Adipocyte (in vitro differentiated cells): ENCODE measurements at regions not wholly inside any gene's neighbourhood (a gene's known extent, or its start where the extent isn't known, plus 50 kb on each side); places are given as distances from the start of the nearest gene placed in this dataset.
"Not testable (repeated sequence)": the region's sequence is repeated elsewhere in the genome, so short reads cannot be mapped to it uniquely, and the experiment has no call there.

Source experiments
- DNase-seq: peaks from one replicate; pipeline ENCODE4 v3.0.0-alpha.2; 2015; ENCODE audit warnings: low read depth
- H3K27me3 ChIP-seq: replicated peaks from 2 replicates; pipeline ENCODE4 v1.7.0; 2013; ENCODE audit warnings: mild to moderate bottlenecking, low read length, moderate library complexity; ENCODE audit not compliant: control insufficient read depth, insufficient read depth
- H3K36me3 ChIP-seq: 2 replicates; pipeline ENCODE4 v1.7.0; 2013; ENCODE audit warnings: low read length, mild to moderate bottlenecking, moderate library complexity; ENCODE audit not compliant: control insufficient read depth, insufficient read depth, severe bottlenecking
- H3K4me1 ChIP-seq: 2 replicates; pipeline ENCODE4 v1.7.0; 2013; ENCODE audit warnings: mild to moderate bottlenecking, low read length, moderate library complexity; ENCODE audit not compliant: control insufficient read depth, insufficient read depth
- H3K4me3 ChIP-seq: 2 replicates; pipeline ENCODE4 v1.7.0; 2013; ENCODE audit warnings: mild to moderate bottlenecking, low read length, moderate library complexity
- H3K9ac ChIP-seq: 2 replicates; pipeline ENCODE4 v1.7.0; 2013; ENCODE audit warnings: mild to moderate bottlenecking, low read length, moderate library complexity
- H3K9me3 ChIP-seq: 2 replicates; pipeline ENCODE4 v1.7.0; 2013; ENCODE audit warnings: mild to moderate bottlenecking, low read length, moderate library complexity; ENCODE audit not compliant: control insufficient read depth

GRCh38 chr3:130201272-130201671 is 119.6 kb downstream of the ALG1L2 start:
- H3K4me3 ChIP-seq, H3K27me3 ChIP-seq, H3K9me3 ChIP-seq, H3K4me1 ChIP-seq, H3K36me3 ChIP-seq, DNase-seq, H3K9ac ChIP-seq: not testable (repeated sequence)

GRCh38 chr3:130203633-130204032 is 122.0 kb downstream of the ALG1L2 start:
- H3K4me3 ChIP-seq, H3K36me3 ChIP-seq, H3K4me1 ChIP-seq, H3K9ac ChIP-seq, DNase-seq, H3K9me3 ChIP-seq, H3K27me3 ChIP-seq: not testable (repeated sequence)

- DNase-seq: no peak
Measured at GRCh38 chr3:130227540-130227939, 117.9 kb upstream of the COL6A5 start.

GRCh38 chr3:130242850-130243569 is 102.5 kb upstream of the COL6A5 start:
- Histone ChIP-seq H3K4me1 (no peaks in the 10 kb centered on the region), H3K27me3 (peaks cover 41% of the 10 kb centered on the region), H3K9me3 (no peaks in the 10 kb centered on the region), H3K4me3 (no peak overlapping the region), H3K36me3 (no peaks in the 10 kb centered on the region), H3K9ac (no peak overlapping the region)
- peak; percentile 21 for DNase-seq

More at GRCh38 chr3:130227540-130227939, 117.9 kb upstream of the COL6A5 start:
- Histone ChIP-seq H3K4me1 (no peaks in the 10 kb centered on the region), H3K9ac (no peak overlapping the region), H3K9me3 (no peaks in the 10 kb centered on the region), H3K36me3 (no peaks in the 10 kb centered on the region), H3K4me3 (no peak overlapping the region), H3K27me3 (peaks cover 7% of the 10 kb centered on the region)

- no peak for DNase-seq
- H3K9ac ChIP-seq: no peak overlapping the region
- peaks cover 41% of the 10 kb centered on the region for H3K27me3 ChIP-seq
- H3K4me1 ChIP-seq: no peaks in the 10 kb centered on the region
- H3K36me3 ChIP-seq: no peaks in the 10 kb centered on the region
- no peak overlapping the region for H3K4me3 ChIP-seq
- H3K9me3 ChIP-seq: no peaks in the 10 kb centered on the region
Measured at GRCh38 chr3:130243808-130244207, 101.7 kb upstream of the COL6A5 start.

GRCh38 chr3:130250982-130251381 is 94.5 kb upstream of the COL6A5 start:
- H3K36me3 ChIP-seq: no peaks in the 10 kb centered on the region
- peaks cover 22% of the 10 kb centered on the region for H3K27me3 ChIP-seq
- DNase-seq: no peak
- no peak overlapping the region for H3K4me3 ChIP-seq
- no peaks in the 10 kb centered on the region for H3K9me3 ChIP-seq
- no peaks in the 10 kb centered on the region for H3K4me1 ChIP-seq
- H3K9ac ChIP-seq: no peak overlapping the region

- no peaks in the 10 kb centered on the region for H3K9me3 ChIP-seq
- peaks cover 24% of the 10 kb centered on the region for H3K27me3 ChIP-seq
- no peak overlapping the region for H3K4me3 ChIP-seq
- no peak for DNase-seq
- peaks cover 29% of the 10 kb centered on the region for H3K4me1 ChIP-seq
- no peaks in the 10 kb centered on the region for H3K36me3 ChIP-seq
- H3K9ac ChIP-seq: no peak overlapping the region
Measured at GRCh38 chr3:130255442-130255841, 90.0 kb upstream of the COL6A5 start.

- Histone ChIP-seq H3K9me3 (no peaks in the 10 kb centered on the region), H3K4me1 (peaks cover 29% of the 10 kb centered on the region), H3K27me3 (peaks cover 20% of the 10 kb centered on the region), H3K36me3 (no peaks in the 10 kb centered on the region), H3K4me3 (no peak overlapping the region), H3K9ac (no peak overlapping the region)
- DNase-seq: no peak
Measured at GRCh38 chr3:130256821-130257340, 88.6 kb upstream of the COL6A5 start.

- Histone ChIP-seq H3K4me1 (peaks cover 29% of the 10 kb centered on the region), H3K9ac (no peak overlapping the region), H3K4me3 (peak overlapping the region; percentile 10), H3K36me3 (no peaks in the 10 kb centered on the region), H3K27me3 (peaks cover 6% of the 10 kb centered on the region), H3K9me3 (no peaks in the 10 kb centered on the region)
- DNase-seq: no peak
Measured at GRCh38 chr3:130258532-130258952, 86.9 kb upstream of the COL6A5 start.

- peaks cover 6% of the 10 kb centered on the region for H3K27me3 ChIP-seq
- H3K9me3 ChIP-seq: no peaks in the 10 kb centered on the region
- no peak overlapping the region for H3K9ac ChIP-seq
- peaks cover 29% of the 10 kb centered on the region for H3K4me1 ChIP-seq
- no peak for DNase-seq
- no peak overlapping the region for H3K4me3 ChIP-seq
- no peaks in the 10 kb centered on the region for H3K36me3 ChIP-seq
Measured at GRCh38 chr3:130259166-130259874, 86.2 kb upstream of the COL6A5 start.

- peaks cover 29% of the 10 kb centered on the region for H3K4me1 ChIP-seq
- no peak overlapping the region for H3K4me3 ChIP-seq
- H3K9me3 ChIP-seq: no peaks in the 10 kb centered on the region
- no peaks in the 10 kb centered on the region for H3K36me3 ChIP-seq
- H3K9ac ChIP-seq: no peak overlapping the region
- peaks cover 16% of the 10 kb centered on the region for H3K27me3 ChIP-seq
- no peak for DNase-seq
Measured at GRCh38 chr3:130260918-130261317, 84.6 kb upstream of the COL6A5 start.
